GM06990 (cell line): ENCODE measurements at regions not wholly inside any gene's neighbourhood (a gene's known extent, or its start where the extent isn't known, plus 50 kb on each side); places are given as distances from the start of the nearest gene placed in this dataset.

Source experiments
- DNase-seq: peaks from one replicate; pipeline ENCODE4 v3.0.0-alpha.2; 2011; ENCODE audit not compliant: insufficient read length; ENCODE audit errors: extremely low read depth
- H3K27me3 ChIP-seq: replicated peaks from 2 replicates; pipeline ENCODE4 v1.6.0; 2011; ENCODE audit warnings: low read length; ENCODE audit not compliant: control insufficient read depth, insufficient read depth
- H3K36me3 ChIP-seq: 2 replicates; pipeline ENCODE4 v1.5.1; 2011; ENCODE audit warnings: low read length; ENCODE audit not compliant: control insufficient read depth, insufficient read depth
- H3K4me3 ChIP-seq: replicated peaks from 2 replicates; pipeline ENCODE4 v1.5.1; 2011; ENCODE audit warnings: low read depth, mild to moderate bottlenecking, control low read depth, low read length
- CTCF ChIP-seq: IDR thresholded peaks from 2 replicates; pipeline ENCODE4 v1.5.1; 2011; ENCODE audit warnings: low read length, control low read depth, mild to moderate bottlenecking, inconsistent platforms; ENCODE audit not compliant: insufficient read depth, poor library complexity, severe bottlenecking

- H3K36me3 ChIP-seq, result no peaks in the 10 kb centered on the region
- H3K27me3 ChIP-seq, result no peaks in the 10 kb centered on the region; the same call in 1 of the 2 replicates
- TF ChIP-seq CTCF, result no peak
- no peak for DNase-seq
- H3K4me3 ChIP-seq, result no peak overlapping the region
Observed at GRCh38 chr15:62426387-62426956, 261.4 kb upstream of the C2CD4B start.

- Histone ChIP-seq H3K36me3 (no peaks in the 10 kb centered on the region), H3K27me3 (no peaks in the 10 kb centered on the region; the same call in 1 of the 2 replicates), H3K4me3 (no peak overlapping the region)
- no peak for TF ChIP-seq CTCF
- no peak for DNase-seq
Observed at GRCh38 chr15:62428259-62428658, 263.2 kb upstream of the C2CD4B start.

- DNase-seq, result no peak
- no peaks in the 10 kb centered on the region for H3K36me3 ChIP-seq
- H3K4me3 ChIP-seq, result no peak overlapping the region
- no peaks in the 10 kb centered on the region; the same call in 1 of the 2 replicates for H3K27me3 ChIP-seq
- no peak for TF ChIP-seq CTCF
Observed at GRCh38 chr15:62428851-62429598, 263.9 kb upstream of the C2CD4B start.

GRCh38 chr15:62430056-62430455 is 265.0 kb upstream of the C2CD4B start:
- Histone ChIP-seq H3K27me3 (no peaks in the 10 kb centered on the region; the same call in 1 of the 2 replicates), H3K36me3 (no peaks in the 10 kb centered on the region), H3K4me3 (no peak overlapping the region)
- no peak for TF ChIP-seq CTCF
- DNase-seq, result no peak

GRCh38 chr15:62430552-62430951 is 265.5 kb upstream of the C2CD4B start:
- no peak for TF ChIP-seq CTCF
- no peak overlapping the region for H3K4me3 ChIP-seq
- DNase-seq, result no peak
- H3K36me3 ChIP-seq, result no peaks in the 10 kb centered on the region
- no peaks in the 10 kb centered on the region; the same call in 1 of the 2 replicates for H3K27me3 ChIP-seq
